Stimulated activated CD4-positive, alpha-beta T cell treated with anti-CD3 and anti-CD28 coated beads, Interleukin-15, amount 100 ng/mL, for 1 hour (primary cell): ENCODE measurements at regions not wholly inside any gene's neighbourhood (a gene's known extent, or its start where the extent isn't known, plus 50 kb on each side); places are given as distances from the start of the nearest gene placed in this dataset.

Experiments used
- DNase-seq, 2 donors: peaks; one replicate each; pipeline ENCODE4 v3.0.0-alpha.2; 2020; ENCODE audit warnings: low read depth in 1 of 2, low spot score in 1 of 2

GRCh38 chr4:128364565-128364964 lies 77.0 kb upstream of the PGRMC2 start:
- DNase-seq: no peak

- DNase-seq: no peak
These were observed 76.4 kb upstream of the PGRMC2 start for GRCh38 chr4:128363966-128364365.

GRCh38 chr4:128362760-128363159 lies 75.1 kb upstream of the PGRMC2 start:
- DNase-seq: no peak

- no peak for DNase-seq
These were observed 71.8 kb upstream of the PGRMC2 start for GRCh38 chr4:128359422-128359821.

GRCh38 chr4:128358913-128359279 lies 71.3 kb upstream of the PGRMC2 start:
- no peak for DNase-seq

- DNase-seq: no peak
These were observed 70.8 kb upstream of the PGRMC2 start for GRCh38 chr4:128358231-128358912.

- no peak for DNase-seq
These were observed 69.7 kb upstream of the PGRMC2 start for GRCh38 chr4:128357286-128357685.

GRCh38 chr4:128355305-128355704 lies 67.7 kb upstream of the PGRMC2 start:
- no peak for DNase-seq

GRCh38 chr4:128354205-128354821 lies 66.7 kb upstream of the PGRMC2 start:
- no peak for DNase-seq

- no peak for DNase-seq
These were observed 66.2 kb upstream of the PGRMC2 start for GRCh38 chr4:128353791-128354190.

- DNase-seq: no peak
These were observed 63.9 kb upstream of the PGRMC2 start for GRCh38 chr4:128351502-128351901.

GRCh38 chr4:128350449-128351045 lies 62.9 kb upstream of the PGRMC2 start:
- DNase-seq: no peak

- no peak for DNase-seq
These were observed 62.3 kb upstream of the PGRMC2 start for GRCh38 chr4:128349921-128350320.

GRCh38 chr4:128347930-128348660 lies 60.5 kb upstream of the PGRMC2 start:
- no peak for DNase-seq

- no peak for DNase-seq
These were observed 59.7 kb upstream of the PGRMC2 start for GRCh38 chr4:128347175-128347868.

- DNase-seq: no peak
These were observed 58.6 kb upstream of the PGRMC2 start for GRCh38 chr4:128346054-128346716.

- DNase-seq: no peak
These were observed 58.0 kb upstream of the PGRMC2 start for GRCh38 chr4:128345650-128346049.

- DNase-seq: no peak
These were observed 55.1 kb upstream of the PGRMC2 start for GRCh38 chr4:128342762-128343161.

GRCh38 chr4:128341634-128342033 lies 54.0 kb upstream of the PGRMC2 start:
- no peak for DNase-seq

GRCh38 chr4:128338634-128339355 lies 51.2 kb upstream of the PGRMC2 start:
- DNase-seq: no peak
